ENCODE measurements at regions not wholly inside any gene's neighbourhood (a gene's known extent, or its start where the extent isn't known, plus 50 kb on each side); places are given as distances from the start of the nearest gene placed in this dataset.

DNA sequence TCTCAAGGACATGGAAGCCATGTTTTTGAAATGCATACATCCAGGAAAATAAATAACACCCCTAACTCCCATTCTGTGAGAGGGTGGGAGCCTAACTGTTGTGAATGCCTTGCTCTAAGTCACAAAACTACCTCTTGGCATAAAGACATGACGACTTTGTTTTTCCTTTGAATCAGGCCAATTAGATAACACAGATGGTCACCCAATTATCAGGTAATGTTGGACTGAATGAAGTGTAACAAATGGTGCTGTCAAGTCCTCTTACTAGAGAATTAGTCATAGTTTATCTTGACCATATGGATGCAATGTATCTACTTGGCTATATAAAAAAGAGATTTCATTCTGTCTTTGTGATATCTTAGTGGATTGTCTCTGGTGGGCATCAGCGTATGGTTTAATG, 553.6 kb upstream of the ATXN8OS start:
- Mint-ChIP-seq H3K4me3 (no peak overlapping the region), H3K36me3 (no peaks in the 10 kb centered on the region), H3K9me3 (no peaks in the 10 kb centered on the region), H3K4me1 (ENCODE audit: unreplicated experiment) (no peaks in the 10 kb centered on the region), H3K27ac (no peak overlapping the region), H3K27me3 (no peaks in the 10 kb centered on the region)
- no peak for DNase-seq (ENCODE audit: extremely low spot score, unreplicated experiment)
- TF ChIP-seq, protein P1, sequence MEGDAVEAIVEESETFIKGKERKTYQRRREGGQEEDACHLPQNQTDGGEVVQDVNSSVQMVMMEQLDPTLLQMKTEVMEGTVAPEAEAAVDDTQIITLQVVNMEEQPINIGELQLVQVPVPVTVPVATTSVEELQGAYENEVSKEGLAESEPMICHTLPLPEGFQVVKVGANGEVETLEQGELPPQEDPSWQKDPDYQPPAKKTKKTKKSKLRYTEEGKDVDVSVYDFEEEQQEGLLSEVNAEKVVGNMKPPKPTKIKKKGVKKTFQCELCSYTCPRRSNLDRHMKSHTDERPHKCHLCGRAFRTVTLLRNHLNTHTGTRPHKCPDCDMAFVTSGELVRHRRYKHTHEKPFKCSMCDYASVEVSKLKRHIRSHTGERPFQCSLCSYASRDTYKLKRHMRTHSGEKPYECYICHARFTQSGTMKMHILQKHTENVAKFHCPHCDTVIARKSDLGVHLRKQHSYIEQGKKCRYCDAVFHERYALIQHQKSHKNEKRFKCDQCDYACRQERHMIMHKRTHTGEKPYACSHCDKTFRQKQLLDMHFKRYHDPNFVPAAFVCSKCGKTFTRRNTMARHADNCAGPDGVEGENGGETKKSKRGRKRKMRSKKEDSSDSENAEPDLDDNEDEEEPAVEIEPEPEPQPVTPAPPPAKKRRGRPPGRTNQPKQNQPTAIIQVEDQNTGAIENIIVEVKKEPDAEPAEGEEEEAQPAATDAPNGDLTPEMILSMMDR (conservative IDR thresholded peaks at IDR 0.05): no peak

DNA sequence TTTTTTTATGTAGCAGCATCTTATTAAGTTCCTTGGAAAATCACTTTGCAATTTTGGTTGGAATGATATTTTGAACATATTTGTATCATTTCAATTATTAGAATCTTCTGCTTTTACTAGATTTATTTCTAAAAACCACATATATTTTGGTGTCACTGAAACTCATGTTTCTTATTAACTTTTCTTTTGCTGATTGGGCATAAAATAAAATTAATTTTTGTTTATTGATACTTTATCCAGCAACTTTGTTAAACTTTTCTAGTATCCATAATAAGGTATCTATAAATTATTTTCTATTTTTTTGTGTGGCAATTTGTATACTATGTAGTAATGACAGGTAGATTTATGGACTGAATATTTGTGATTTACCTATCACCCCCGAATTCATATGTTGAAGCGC, 556.4 kb upstream of the ATXN8OS start:
- Mint-ChIP-seq H3K36me3 (no peaks in the 10 kb centered on the region), H3K4me3 (no peak overlapping the region), H3K4me1 (ENCODE audit: unreplicated experiment) (no peaks in the 10 kb centered on the region), H3K27ac (no peak overlapping the region), H3K9me3 (no peaks in the 10 kb centered on the region), H3K27me3 (no peaks in the 10 kb centered on the region)
- TF ChIP-seq, protein P1 (conservative IDR thresholded peaks at IDR 0.05): no peak
- no peak for DNase-seq (ENCODE audit: extremely low spot score, unreplicated experiment)

DNA sequence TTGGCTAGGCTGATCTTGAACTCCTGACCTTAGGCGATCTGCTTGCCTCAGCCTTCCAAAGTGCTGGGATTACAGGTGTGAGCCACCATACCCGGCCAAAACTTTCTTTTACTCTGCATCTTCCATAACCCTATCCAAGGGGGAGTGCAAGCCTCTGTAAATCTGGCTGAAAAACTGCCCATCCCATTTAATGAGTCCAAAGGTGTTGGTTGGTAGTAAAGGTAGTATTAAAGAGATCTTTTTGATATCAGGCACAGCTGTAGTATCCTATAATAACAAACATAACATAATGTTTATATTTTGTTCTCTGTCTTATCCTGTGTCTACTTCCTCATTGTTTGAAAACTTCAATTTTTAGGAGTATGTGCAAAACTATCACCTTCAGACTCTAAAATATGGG, 559.8 kb upstream of the ATXN8OS start:
- no peaks in the 10 kb centered on the region for H3K4me1 Mint-ChIP-seq (ENCODE audit: unreplicated experiment)
- no peak for DNase-seq (ENCODE audit: extremely low spot score, unreplicated experiment)
- no peaks in the 10 kb centered on the region for H3K36me3 Mint-ChIP-seq
- no peaks in the 10 kb centered on the region for H3K27me3 Mint-ChIP-seq
- H3K4me3 Mint-ChIP-seq: no peak overlapping the region
- H3K27ac Mint-ChIP-seq: no peak overlapping the region
- TF ChIP-seq, protein P1 (conservative IDR thresholded peaks at IDR 0.05): no peak
- no peaks in the 10 kb centered on the region for H3K9me3 Mint-ChIP-seq

DNA sequence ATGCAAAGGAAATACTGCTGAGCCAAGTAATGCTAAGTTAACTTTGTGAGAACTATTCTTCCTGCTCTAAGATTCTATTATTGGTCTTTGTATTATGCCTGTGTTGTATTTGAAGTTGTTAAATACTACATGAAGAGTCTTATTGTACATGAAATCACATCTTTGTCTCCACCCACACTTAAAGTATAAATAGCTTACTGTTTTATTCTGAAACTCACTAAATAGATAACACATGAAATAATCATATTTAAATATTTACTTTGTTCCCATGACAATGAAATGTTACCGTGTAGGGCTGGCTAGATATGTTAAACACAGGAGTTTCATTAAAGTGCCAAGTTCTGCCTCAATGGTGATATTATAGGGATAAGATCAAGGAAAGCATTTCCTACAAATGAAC, 562.1 kb upstream of the ATXN8OS start:
- Mint-ChIP-seq H3K4me3 (no peak overlapping the region), H3K4me1 (ENCODE audit: unreplicated experiment) (no peaks in the 10 kb centered on the region), H3K9me3 (no peaks in the 10 kb centered on the region), H3K27ac (no peak overlapping the region), H3K36me3 (no peaks in the 10 kb centered on the region), H3K27me3 (no peaks in the 10 kb centered on the region)
- no peak for DNase-seq (ENCODE audit: extremely low spot score, unreplicated experiment)
- TF ChIP-seq, protein P1 (conservative IDR thresholded peaks at IDR 0.05): no peak

DNA sequence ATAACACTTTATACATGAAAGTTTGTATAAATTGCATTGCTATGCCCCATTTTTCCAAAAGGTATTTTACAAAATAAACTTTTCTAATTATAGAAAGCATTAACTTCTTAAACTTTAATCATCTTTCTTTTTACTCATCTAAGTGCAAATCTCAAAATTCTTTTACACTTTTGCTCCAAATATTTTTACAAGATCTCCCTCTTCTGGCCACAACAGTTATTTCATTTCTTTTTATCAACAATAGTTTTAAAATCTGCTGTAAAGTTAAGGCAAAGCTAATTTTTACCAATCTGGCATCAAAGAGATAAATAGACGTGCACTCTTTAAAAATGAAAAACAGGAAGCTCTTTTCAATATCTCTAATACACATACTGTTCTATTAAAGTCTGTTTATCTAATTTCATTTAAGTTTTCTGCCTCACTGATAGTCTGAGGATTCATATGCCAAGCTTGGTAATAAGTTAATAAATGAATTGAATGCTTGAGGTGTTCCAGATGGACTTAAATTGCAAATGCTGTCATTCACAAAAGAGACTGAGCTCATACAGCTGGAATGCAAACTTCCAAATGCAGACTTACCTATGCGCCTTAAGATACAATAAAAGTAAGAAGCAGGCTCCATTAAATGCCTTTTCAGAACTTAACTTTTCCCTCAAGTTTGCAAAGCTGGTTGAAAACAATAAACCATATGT, 583.0 kb upstream of the ATXN8OS start:
- H3K36me3 Mint-ChIP-seq: no peaks in the 10 kb centered on the region

More for the DNA sequence above, 583.0 kb upstream of the ATXN8OS start:
- TF ChIP-seq, protein P1 (conservative IDR thresholded peaks at IDR 0.05): peak; percentile 75
- H3K4me3 Mint-ChIP-seq: no peak overlapping the region
- no peaks in the 10 kb centered on the region for H3K9me3 Mint-ChIP-seq
- H3K4me1 Mint-ChIP-seq (ENCODE audit: unreplicated experiment): no peaks in the 10 kb centered on the region
- H3K27me3 Mint-ChIP-seq: no peaks in the 10 kb centered on the region
- no peak for DNase-seq (ENCODE audit: extremely low spot score, unreplicated experiment)
- H3K27ac Mint-ChIP-seq: no peak overlapping the region
